ENCODE measurements at regions not wholly inside any gene's neighbourhood (a gene's known extent, or its start where the extent isn't known, plus 50 kb on each side); places are given as distances from the start of the nearest gene placed in this dataset.

- no peak for DNase-seq
- Histone ChIP-seq H3K9me3 (no peaks in the 10 kb centered on the region), H3K27me3 (no peaks in the 10 kb centered on the region), H3K36me3 (no peaks in the 10 kb centered on the region), H3K4me1 (no peaks in the 10 kb centered on the region), H3K27ac (no peak overlapping the region), H3K4me3 (no peak overlapping the region)
- WGBS, 5 donors, result 78 to 90% (median 82%) methylated on average over 2 of the region's 2 CpGs
- TF ChIP-seq POLR2A (IDR thresholded peaks at IDR 0.05), result no peak
- intact Hi-C loops (cut with DNase I; ENCODE audit: low total_unique reads), result no loop called here
Measured at GRCh38 chr18:44437603-44438002, 243.1 kb upstream of the SETBP1 start.

GRCh38 chr18:44450226-44450625, 230.5 kb upstream of the SETBP1 start:
- Histone ChIP-seq H3K27me3 (no peaks in the 10 kb centered on the region), H3K9me3 (no peaks in the 10 kb centered on the region), H3K36me3 (no peaks in the 10 kb centered on the region), H3K4me1 (no peaks in the 10 kb centered on the region), H3K4me3 (no peak overlapping the region), H3K27ac (no peak overlapping the region)
- no peak for DNase-seq
- no peak for TF ChIP-seq POLR2AphosphoS5 (IDR thresholded peaks at IDR 0.05)
- no peak for TF ChIP-seq EP300 (IDR thresholded peaks at IDR 0.05)
- no peak for TF ChIP-seq POLR2A (IDR thresholded peaks at IDR 0.05)
- no peak for TF ChIP-seq CTCF (IDR thresholded peaks at IDR 0.05)
- WGBS, 5 donors, result 39 to 57% (median 48%) methylated on average over 2 of the region's 2 CpGs
- intact Hi-C loops (cut with DNase I; ENCODE audit: low total_unique reads), result no loop called here

GRCh38 chr18:44452346-44452745, 228.3 kb upstream of the SETBP1 start:
- Histone ChIP-seq H3K27ac (no peak overlapping the region), H3K9me3 (no peaks in the 10 kb centered on the region), H3K36me3 (no peaks in the 10 kb centered on the region), H3K27me3 (no peaks in the 10 kb centered on the region), H3K4me1 (no peaks in the 10 kb centered on the region), H3K4me3 (no peak overlapping the region)
- 67 to 89% (median 77%) methylated on average over 2 of the region's 2 CpGs for WGBS, 5 donors
- DNase-seq, result peak in 1 of 2 donors; percentile 8
- TF ChIP-seq EP300 (IDR thresholded peaks at IDR 0.05) (no peak), CTCF (IDR thresholded peaks at IDR 0.05) (no peak), POLR2A (IDR thresholded peaks at IDR 0.05) (no peak), POLR2AphosphoS5 (IDR thresholded peaks at IDR 0.05) (no peak)
- intact Hi-C loops (cut with DNase I; ENCODE audit: low total_unique reads), result no loop called here

GRCh38 chr18:44453505-44453904, 227.2 kb upstream of the SETBP1 start:
- H3K9me3 ChIP-seq, result no peaks in the 10 kb centered on the region
- intact Hi-C loops (cut with DNase I; ENCODE audit: low total_unique reads), result no loop called here
- TF ChIP-seq EP300 (IDR thresholded peaks at IDR 0.05) (no peak), POLR2A (IDR thresholded peaks at IDR 0.05) (no peak)
- H3K27ac ChIP-seq, result no peak overlapping the region
- no peak overlapping the region for H3K4me3 ChIP-seq
- no peaks in the 10 kb centered on the region for H3K36me3 ChIP-seq
- H3K4me1 ChIP-seq, result no peaks in the 10 kb centered on the region
- WGBS, 5 donors, result 88 to 92% (median 90%) methylated on average over 2 of the region's 2 CpGs
- no peak for DNase-seq
- H3K27me3 ChIP-seq, result no peaks in the 10 kb centered on the region

GRCh38 chr18:44458777-44459176, 221.9 kb upstream of the SETBP1 start:
- Histone ChIP-seq H3K4me1 (no peaks in the 10 kb centered on the region), H3K9me3 (no peaks in the 10 kb centered on the region), H3K27ac (no peak overlapping the region), H3K4me3 (no peak overlapping the region), H3K27me3 (no peaks in the 10 kb centered on the region), H3K36me3 (no peaks in the 10 kb centered on the region)
- TF ChIP-seq EP300 (IDR thresholded peaks at IDR 0.05), result no peak
- no peak for TF ChIP-seq CTCF (IDR thresholded peaks at IDR 0.05)
- no peak for TF ChIP-seq POLR2A (IDR thresholded peaks at IDR 0.05)
- no peak for TF ChIP-seq POLR2AphosphoS5 (IDR thresholded peaks at IDR 0.05)
- DNase-seq, result no peak
- WGBS, 5 donors, result 59 to 78% (median 75%) methylated on average over 2 of the region's 2 CpGs
- intact Hi-C loops (cut with DNase I; ENCODE audit: low total_unique reads), result no loop called here
